Esophagus muscularis mucosa (tissue), 4 donors: ENCODE measurements at regions not wholly inside any gene's neighbourhood (a gene's known extent, or its start where the extent isn't known, plus 50 kb on each side); places are given as distances from the start of the nearest gene placed in this dataset.

Experiments used
- DNase-seq: peaks from one replicate; pipeline ENCODE4 v3.0.0-alpha.2; 2017; ENCODE audit errors: extremely low spot score
- H3K27ac ChIP-seq, 4 donors: fragments of 200-600 bp; sonication (generic); replicated peaks in 1 of 4; 1 replicate in 3 of 4; 2 replicates in 1 of 4; pipeline ENCODE4 v1.5.1; 2016 to 2019; ENCODE audit warnings: mild to moderate bottlenecking in 1 of 4
- H3K27me3 ChIP-seq, 4 donors: fragments of 200-600 bp; sonication (generic); one replicate each; pipeline versions ENCODE4 v1.5.1 to v1.6.0; 2016 to 2019
- H3K36me3 ChIP-seq, 4 donors: fragments of 200-600 bp; sonication (generic); one replicate each; pipeline ENCODE4 v1.5.1; 2016 to 2019
- H3K4me1 ChIP-seq, 4 donors: fragments of 200-600 bp; sonication (generic); one replicate each; pipeline ENCODE4 v1.5.1; 2016 to 2019
- H3K4me3 ChIP-seq, 4 donors: fragments of 200-600 bp; sonication (generic); 1 replicate in 2 of 4; 2 replicates in 2 of 4; pipeline ENCODE4 v1.5.1; 2016 to 2019; ENCODE audit warnings: mild to moderate bottlenecking in 4 of 4, moderate library complexity in 1 of 4
- H3K9me3 ChIP-seq, 4 donors: fragments of 200-600 bp; sonication (generic); 1 replicate in 3 of 4; 2 replicates in 1 of 4; pipeline ENCODE4 v1.5.1; 2016 to 2019
- EP300 ChIP-seq: sonication (generic); formaldehyde crosslinking; IDR thresholded peaks from one replicate; pipeline ENCODE4 v1.6.1; 2017; ENCODE audit warnings: antibody characterized with exemption
- POLR2A ChIP-seq: fragments of 450-650 bp; IDR thresholded peaks from one replicate; pipeline ENCODE4 v1.6.1; 2017; ENCODE audit warnings: antibody characterized with exemption, moderate library complexity, mild to moderate bottlenecking, low read depth
- POLR2AphosphoS5 ChIP-seq, 2 donors: sonication (generic); formaldehyde crosslinking; IDR thresholded peaks; one replicate each; pipeline ENCODE4 v1.6.1; 2017; ENCODE audit warnings: antibody characterized with exemption in 2 of 2
- WGBS: methylation state at CpG from one replicate; pipeline ENCODE4 v1.1.5; 2018; 5-methylcytosine and 5-hydroxymethylcytosine counted together
- intact Hi-C: fragments of 100-400 bp; cut with DNase I; formaldehyde crosslinking; loops from one replicate; pipeline ENCODE4 v1.15.1; 2023
- TF ChIP-seq, protein P1 (sequence below), 3 experiments: fragments of 200-600 bp in 2 of 3; fragments of 450-650 bp in 1 of 3; sonication (generic) in 2 of 3; IDR thresholded peaks; one replicate each; pipeline ENCODE4 v1.5.1; 2017 to 2019; ENCODE audit warnings: antibody characterized with exemption in 3 of 3, mild to moderate bottlenecking in 2 of 3, moderate library complexity in 1 of 3

DNA sequence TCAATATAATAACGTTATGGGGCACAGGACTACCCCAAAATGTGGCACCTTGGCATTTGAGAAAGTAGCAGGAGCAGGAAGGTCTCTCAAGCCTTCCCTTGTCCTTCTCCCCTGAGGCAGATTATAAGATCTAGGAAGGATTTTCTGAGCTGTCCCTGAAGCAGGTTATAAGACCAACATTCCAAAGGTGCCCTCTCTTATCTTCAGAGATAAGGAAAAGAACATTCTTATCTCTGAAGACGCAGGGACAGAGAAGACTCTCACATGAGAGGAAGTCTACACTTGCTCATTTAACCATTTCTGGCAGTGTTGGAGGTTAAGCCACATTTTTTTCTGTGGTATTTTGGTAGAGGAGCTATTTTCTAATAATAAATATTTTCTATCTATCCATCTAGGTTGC is 437.9 kb upstream of the MAOA start:
- no peak overlapping the region for H3K4me3 ChIP-seq
- 27% methylated on average over 2 of the region's 2 CpGs for WGBS
- H3K27ac ChIP-seq: no peak overlapping the region
- H3K27me3 ChIP-seq: no peaks in the 10 kb centered on the region
- no peaks in the 10 kb centered on the region for H3K36me3 ChIP-seq
- intact Hi-C loops: no loop called here
- TF ChIP-seq POLR2A (no peak), POLR2AphosphoS5 (IDR thresholded peaks at IDR 0.05) (no peak), EP300 (no peak)
- TF ChIP-seq, protein P1, sequence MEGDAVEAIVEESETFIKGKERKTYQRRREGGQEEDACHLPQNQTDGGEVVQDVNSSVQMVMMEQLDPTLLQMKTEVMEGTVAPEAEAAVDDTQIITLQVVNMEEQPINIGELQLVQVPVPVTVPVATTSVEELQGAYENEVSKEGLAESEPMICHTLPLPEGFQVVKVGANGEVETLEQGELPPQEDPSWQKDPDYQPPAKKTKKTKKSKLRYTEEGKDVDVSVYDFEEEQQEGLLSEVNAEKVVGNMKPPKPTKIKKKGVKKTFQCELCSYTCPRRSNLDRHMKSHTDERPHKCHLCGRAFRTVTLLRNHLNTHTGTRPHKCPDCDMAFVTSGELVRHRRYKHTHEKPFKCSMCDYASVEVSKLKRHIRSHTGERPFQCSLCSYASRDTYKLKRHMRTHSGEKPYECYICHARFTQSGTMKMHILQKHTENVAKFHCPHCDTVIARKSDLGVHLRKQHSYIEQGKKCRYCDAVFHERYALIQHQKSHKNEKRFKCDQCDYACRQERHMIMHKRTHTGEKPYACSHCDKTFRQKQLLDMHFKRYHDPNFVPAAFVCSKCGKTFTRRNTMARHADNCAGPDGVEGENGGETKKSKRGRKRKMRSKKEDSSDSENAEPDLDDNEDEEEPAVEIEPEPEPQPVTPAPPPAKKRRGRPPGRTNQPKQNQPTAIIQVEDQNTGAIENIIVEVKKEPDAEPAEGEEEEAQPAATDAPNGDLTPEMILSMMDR (IDR thresholded peaks at IDR 0.05): no peak
- H3K9me3 ChIP-seq: peaks cover 0 to 4% (median 0%) of the 10 kb centered on the region in 4 donors
- no peaks in the 10 kb centered on the region for H3K4me1 ChIP-seq
- DNase-seq: no peak

DNA sequence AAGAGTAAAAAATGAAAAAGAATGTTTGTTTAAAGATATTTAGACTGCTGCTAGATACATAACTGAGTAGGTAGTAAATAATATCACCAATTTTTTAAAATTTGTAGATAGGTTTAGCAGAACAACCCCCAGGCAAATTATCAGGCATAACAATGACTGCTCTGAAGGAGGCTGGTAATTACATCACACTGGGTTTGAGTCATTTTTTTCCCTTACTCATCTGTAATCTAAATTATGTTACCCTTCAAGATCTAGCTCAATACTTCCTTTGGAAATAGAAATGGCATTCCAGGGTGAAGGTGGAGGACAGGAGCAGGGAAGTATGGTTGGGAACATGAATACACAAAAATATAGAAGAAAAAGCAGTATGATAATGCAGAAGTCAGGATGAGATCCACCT is 431.6 kb upstream of the MAOA start:
- no peak for DNase-seq
- Histone ChIP-seq H3K36me3 (no peaks in the 10 kb centered on the region), H3K9me3 (no peaks in the 10 kb centered on the region)

DNA sequence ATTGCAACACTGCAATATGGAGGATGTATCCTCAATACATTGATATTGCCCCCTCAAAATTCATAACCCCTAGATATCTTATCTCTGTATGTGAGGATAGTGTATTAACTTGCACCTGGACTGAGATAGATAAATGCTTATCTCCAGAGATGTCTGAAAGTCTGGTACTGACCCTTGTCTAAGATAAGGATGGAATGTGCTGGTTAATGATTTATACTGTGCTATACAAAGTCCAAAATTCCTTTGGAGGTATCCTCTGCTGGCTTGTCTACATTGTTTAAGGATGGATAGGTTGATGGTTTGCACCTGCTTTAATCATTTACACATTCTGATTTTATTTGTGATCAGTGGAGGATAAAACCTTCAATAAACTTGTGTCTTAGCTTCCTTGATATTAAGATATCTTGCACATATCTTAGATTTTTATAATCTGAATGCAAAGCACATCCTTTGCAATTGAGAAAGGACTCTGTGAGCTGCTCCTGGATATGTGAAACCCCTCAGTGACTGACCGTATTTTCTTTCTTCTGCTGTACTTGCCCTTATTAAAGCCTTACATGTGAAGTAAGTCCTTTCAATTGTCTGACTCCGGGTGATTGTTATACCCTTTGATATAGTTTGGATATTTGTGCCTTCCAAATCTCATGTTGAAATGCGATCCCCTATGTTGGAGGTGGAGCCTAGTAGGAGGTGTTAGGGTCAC is 430.3 kb upstream of the MAOA start:
- H3K27ac ChIP-seq: no peak overlapping the region
- no peaks in the 10 kb centered on the region for H3K9me3 ChIP-seq
- no peaks in the 10 kb centered on the region for H3K4me1 ChIP-seq
- no peaks in the 10 kb centered on the region for H3K27me3 ChIP-seq
- H3K36me3 ChIP-seq: no peaks in the 10 kb centered on the region
- H3K4me3 ChIP-seq: no peak overlapping the region
- DNase-seq: no peak
- TF ChIP-seq EP300 (no peak), POLR2AphosphoS5 (IDR thresholded peaks at IDR 0.05) (no peak), POLR2A (no peak)
- TF ChIP-seq, protein P1 (IDR thresholded peaks at IDR 0.05): no peak
- WGBS: 79% methylated on average over 3 of the region's 3 CpGs
- intact Hi-C loops: no loop called here

More for the DNA sequence above, 431.6 kb upstream of the MAOA start:
- intact Hi-C loops: no loop called here
- Histone ChIP-seq H3K4me1 (no peaks in the 10 kb centered on the region), H3K27ac (no peak overlapping the region), H3K4me3 (no peak overlapping the region), H3K27me3 (no peaks in the 10 kb centered on the region)
- TF ChIP-seq POLR2AphosphoS5 (IDR thresholded peaks at IDR 0.05): no peak
- TF ChIP-seq, protein P1 (IDR thresholded peaks at IDR 0.05): no peak
- TF ChIP-seq EP300: no peak
- TF ChIP-seq POLR2A: no peak

DNA sequence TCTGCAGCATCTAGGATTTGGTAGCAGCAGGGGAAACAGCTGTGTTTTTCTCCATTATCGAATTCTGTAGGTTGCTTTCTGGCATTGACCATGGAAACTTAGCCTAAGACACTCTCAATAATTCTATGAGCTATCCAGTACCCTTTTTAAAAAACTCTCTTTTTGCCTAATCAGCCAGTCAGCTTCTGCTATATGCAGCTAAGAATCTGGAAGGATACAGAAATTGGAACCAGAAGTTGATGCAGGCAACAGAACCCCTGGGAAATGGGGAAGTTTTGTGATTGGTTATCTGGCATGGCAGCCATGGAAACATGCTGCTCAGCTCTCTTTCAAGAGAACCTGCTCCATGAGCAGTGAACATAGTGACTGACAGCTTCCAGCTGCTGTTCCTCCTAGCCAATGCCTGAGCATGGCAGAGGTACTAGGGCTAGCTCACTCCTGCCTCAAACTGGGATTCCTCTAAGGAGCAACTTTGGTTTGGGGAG is 417.6 kb upstream of the MAOA start:
- H3K9me3 ChIP-seq: no peaks in the 10 kb centered on the region
- no peaks in the 10 kb centered on the region for H3K36me3 ChIP-seq
- intact Hi-C loops: no loop called here
- H3K4me3 ChIP-seq: no peak overlapping the region
- no peak for TF ChIP-seq POLR2A
- no peaks in the 10 kb centered on the region for H3K4me1 ChIP-seq
- whole genome bisulfite sequencing: 31% methylated on average over 1 of the region's 1 CpG
- no peak overlapping the region for H3K27ac ChIP-seq
- DNase-seq: no peak
- H3K27me3 ChIP-seq: no peaks in the 10 kb centered on the region

DNA sequence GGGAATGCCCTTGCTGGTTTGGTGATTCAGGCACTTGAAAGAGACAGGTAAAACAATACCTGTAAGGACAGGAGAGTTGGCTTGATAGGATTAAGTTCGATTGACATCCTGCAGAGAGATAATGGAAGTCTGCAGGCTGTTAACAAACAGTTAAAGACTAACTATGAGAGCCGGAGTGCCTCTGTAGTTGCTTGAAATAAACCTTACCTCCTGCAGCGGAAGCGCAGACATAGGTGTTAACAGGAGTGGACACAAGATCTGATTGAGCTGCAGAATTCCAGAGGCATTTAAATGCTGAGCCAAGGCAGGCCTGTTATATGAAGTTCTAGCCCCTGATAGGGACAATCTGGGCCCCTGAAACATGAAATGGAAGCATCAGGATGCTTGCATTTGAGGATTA is 416.7 kb upstream of the MAOA start:
- Histone ChIP-seq H3K9me3 (no peaks in the 10 kb centered on the region), H3K36me3 (no peaks in the 10 kb centered on the region), H3K4me3 (no peak overlapping the region), H3K27ac (no peak overlapping the region), H3K27me3 (no peaks in the 10 kb centered on the region), H3K4me1 (no peaks in the 10 kb centered on the region)
- WGBS: 81% methylated on average over 4 of the region's 4 CpGs
- DNase-seq: no peak
- TF ChIP-seq EP300: no peak
- TF ChIP-seq, protein P1 (IDR thresholded peaks at IDR 0.05): no peak
- no peak for TF ChIP-seq POLR2AphosphoS5 (IDR thresholded peaks at IDR 0.05)
- no peak for TF ChIP-seq POLR2A
- intact Hi-C loops: no loop called here
